H1 (cell line): ENCODE measurements at regions not wholly inside any gene's neighbourhood (a gene's known extent, or its start where the extent isn't known, plus 50 kb on each side); places are given as distances from the start of the nearest gene placed in this dataset.

ENCODE experiments used
- CTCF ChIA-PET: fragments of 300-600 bp; sonication (Branson Sonifier 250); formaldehyde crosslinking; loops from one replicate; lab custom pipeline; 2021; ENCODE audit not compliant: partially characterized antibody; lab: Charles Lee
- POLR2A ChIA-PET: fragments of 300-600 bp; sonication (Branson Sonifier 250); formaldehyde crosslinking; loops from one replicate; lab custom pipeline; 2021; ENCODE audit warnings: inconsistent platforms; ENCODE audit not compliant: partially characterized antibody; lab: Charles Lee
- DNase-seq, 2 experiments: peaks; one replicate each; pipeline versions ENCODE4 v3.0.0 to v3.0.0-alpha.2; 2010 to 2022; ENCODE audit warnings: low spot score in 2 of 2, low read depth in 1 of 2, mixed read lengths in 1 of 2
- FAIRE-seq: peaks from 2 replicates; lab custom pipeline; 2011; peaks lifted over from hg19 to GRCh38; lab: Jason Lieb, UNC
- H2AFZ ChIP-seq: 2 replicates; pipeline ENCODE4 v1.8.1; 2012; ENCODE audit warnings: low read length, inconsistent platforms
- H2AK5ac ChIP-seq: 2 replicates; pipeline ENCODE4 v1.6.1; 2013; ENCODE audit warnings: low read depth, low read length
- H2BK120ac ChIP-seq: replicated peaks from 2 replicates; pipeline ENCODE3; 2013; ENCODE audit warnings: low read depth, low read length, inconsistent platforms
- H2BK12ac ChIP-seq: 2 replicates; pipeline ENCODE4 v1.6.1; 2013; ENCODE audit warnings: low read depth, low read length
- H2BK15ac ChIP-seq: 2 replicates; pipeline ENCODE4 v1.6.1; 2013; ENCODE audit warnings: low read length
- H2BK20ac ChIP-seq: 2 replicates; pipeline ENCODE4 v1.6.1; 2013; ENCODE audit warnings: low read length
- H2BK5ac ChIP-seq: 2 replicates; pipeline ENCODE4 v1.6.1; 2013; ENCODE audit warnings: low read depth, low read length
- H3K14ac ChIP-seq: 2 replicates; pipeline ENCODE4 v1.6.1; 2013; ENCODE audit warnings: inconsistent platforms; ENCODE audit not compliant: insufficient read length
- H3K18ac ChIP-seq: 2 replicates; pipeline ENCODE4 v1.6.1; 2013; ENCODE audit warnings: low read length; ENCODE audit errors: extremely low read depth
- H3K23ac ChIP-seq: 2 replicates; pipeline ENCODE4 v1.6.1; 2013; ENCODE audit warnings: inconsistent platforms; ENCODE audit not compliant: insufficient read length
- H3K23me2 ChIP-seq: 2 replicates; pipeline ENCODE4 v1.6.1; 2013; ENCODE audit warnings: low read depth, low read length
- H3K27ac ChIP-seq: 2 replicates; pipeline ENCODE4 v1.6.1; 2011; ENCODE audit warnings: low read depth, low read length, inconsistent platforms
- H3K27me3 ChIP-seq, 4 experiments: replicated peaks in 1 of 4; 1 replicate in 1 of 4; 2 replicates in 3 of 4; pipeline versions ENCODE4 v1.6.1 to v1.8.1; 2011 to 2013; ENCODE audit warnings: low read length in 3 of 4, mild to moderate bottlenecking in 3 of 4, inconsistent platforms in 2 of 4, mixed read lengths in 2 of 4, moderate library complexity in 1 of 4; ENCODE audit not compliant: control insufficient read depth in 3 of 4, insufficient read depth in 3 of 4; ENCODE audit errors: extremely low read depth in 1 of 4
- H3K36me3 ChIP-seq, 4 experiments: 2 replicates each; pipeline versions ENCODE4 v1.6.1 to v1.8.1; 2011 to 2013; ENCODE audit warnings: mild to moderate bottlenecking in 4 of 4, low read length in 3 of 4, moderate library complexity in 2 of 4, control low read depth in 1 of 4, inconsistent platforms in 1 of 4; ENCODE audit not compliant: insufficient read depth in 4 of 4, control insufficient read depth in 2 of 4
- H3K4ac ChIP-seq: replicated peaks from 2 replicates; pipeline ENCODE3; 2013; ENCODE audit warnings: low read length, low read depth, mixed read lengths, inconsistent platforms; ENCODE audit not compliant: insufficient read length
- H3K4me1 ChIP-seq, 4 experiments: replicated peaks in 1 of 4; 1 replicate in 1 of 4; 2 replicates in 3 of 4; pipeline versions ENCODE4 v1.6.1 to v1.8.1; 2011 to 2013; ENCODE audit warnings: low read length in 3 of 4, inconsistent platforms in 2 of 4, mixed read lengths in 1 of 4; ENCODE audit not compliant: insufficient read depth in 4 of 4, control insufficient read depth in 3 of 4
- H3K4me2 ChIP-seq, 2 experiments: 2 replicates each; pipeline versions ENCODE4 v1.6.1 to v1.8.1; 2011 to 2013; ENCODE audit warnings: low read depth in 2 of 2, low read length in 2 of 2, control low read depth in 1 of 2, inconsistent platforms in 1 of 2, mild to moderate bottlenecking in 1 of 2; ENCODE audit not compliant: insufficient read depth in 1 of 2
- H3K4me3 ChIP-seq, 4 experiments: fragments of 200-600, 300-600 bp in 1 of 4; sonication (generic), shearing (Covaris generic), sonication (Bioruptor Twin) in 1 of 4; 2 replicates each; pipeline versions ENCODE4 v1.5.1 to v1.8.1; 2011 to 2016; ENCODE audit warnings: low read length in 4 of 4, low read depth in 3 of 4, control low read depth in 2 of 4, inconsistent platforms in 2 of 4, mild to moderate bottlenecking in 2 of 4, mixed read lengths in 1 of 4, moderate library complexity in 1 of 4; ENCODE audit not compliant: insufficient read depth in 2 of 4; ENCODE audit errors: extremely low read depth in 1 of 4
- H3K56ac ChIP-seq: replicated peaks from 2 replicates; pipeline ENCODE3; 2013; ENCODE audit warnings: low read depth, mild to moderate bottlenecking, mixed read lengths, low read length, inconsistent platforms; ENCODE audit not compliant: insufficient read length
- H3K79me1 ChIP-seq: 2 replicates; pipeline ENCODE4 v1.6.1; 2013; ENCODE audit warnings: low read depth, low read length, control low read depth
- H3K79me2 ChIP-seq, 2 experiments: 2 replicates each; pipeline versions ENCODE4 v1.6.1 to v1.8.1; 2012 to 2013; ENCODE audit warnings: low read length in 2 of 2, mild to moderate bottlenecking in 2 of 2, inconsistent platforms in 1 of 2; ENCODE audit not compliant: insufficient read depth in 2 of 2, control insufficient read depth in 1 of 2
- H3K9ac ChIP-seq, 4 experiments: replicated peaks in 1 of 4; 1 replicate in 1 of 4; 2 replicates in 3 of 4; pipeline versions ENCODE4 v1.6.1 to v1.8.1; 2011 to 2013; ENCODE audit warnings: low read depth in 3 of 4, low read length in 3 of 4, control low read depth in 2 of 4, mild to moderate bottlenecking in 2 of 4, moderate library complexity in 2 of 4, inconsistent platforms in 1 of 4; ENCODE audit errors: extremely low read depth in 1 of 4
- H3K9me3 ChIP-seq, 2 experiments: 2 replicates each; pipeline versions ENCODE4 v1.6.1 to v1.8.1; 2012 to 2013; ENCODE audit warnings: mild to moderate bottlenecking in 2 of 2, moderate library complexity in 2 of 2, control low read depth in 1 of 2, inconsistent platforms in 1 of 2, low read depth in 1 of 2, low read length in 1 of 2, mixed read lengths in 1 of 2; ENCODE audit not compliant: insufficient read depth in 2 of 2
- H4K20me1 ChIP-seq, 2 experiments: replicated peaks in 1 of 2; 2 replicates each; pipeline versions ENCODE3 to v1.8.1; 2011 to 2013; ENCODE audit warnings: inconsistent platforms in 2 of 2, low read length in 2 of 2, mild to moderate bottlenecking in 1 of 2; ENCODE audit not compliant: insufficient read depth in 2 of 2, control insufficient read depth in 1 of 2
- H4K5ac ChIP-seq: 2 replicates; pipeline ENCODE4 v1.6.1; 2013; ENCODE audit warnings: low read length, low read depth, mixed read lengths, inconsistent platforms; ENCODE audit not compliant: insufficient read length
- H4K8ac ChIP-seq: 2 replicates; pipeline ENCODE4 v1.8.0; 2013; ENCODE audit warnings: mild to moderate bottlenecking, moderate library complexity, low read length, inconsistent platforms; ENCODE audit not compliant: insufficient read depth; ENCODE audit errors: extremely low read depth
- H4K91ac ChIP-seq: replicated peaks from 2 replicates; pipeline ENCODE3; 2013; ENCODE audit warnings: low read length, mixed read lengths, inconsistent platforms; ENCODE audit not compliant: insufficient read length
- CHD1 ChIP-seq: IDR thresholded peaks from 2 replicates; pipeline ENCODE4 v1.6.1; 2012; ENCODE audit warnings: low read depth, low read length, improper control_type of control experiment
- CHD2 ChIP-seq: IDR thresholded peaks from 2 replicates; pipeline ENCODE4 v1.6.1; 2012; ENCODE audit warnings: low read length, improper control_type of control experiment
- E2F6 ChIP-seq: IDR thresholded peaks from 2 replicates; pipeline ENCODE4 v1.6.1; 2012; ENCODE audit warnings: inconsistent platforms
- HDAC2 ChIP-seq, 2 experiments: fragments of 300-600 bp in 1 of 2; sonication (generic) in 1 of 2; IDR thresholded peaks; 2 replicates each; pipeline ENCODE4 v1.6.1; 2011 to 2012; ENCODE audit warnings: low read depth in 2 of 2, low read length in 2 of 2, mild to moderate bottlenecking in 2 of 2, moderate library complexity in 2 of 2, borderline replicate concordance in 1 of 2, inconsistent platforms in 1 of 2
- KDM4A ChIP-seq: IDR thresholded peaks from one replicate; pipeline ENCODE4 v1.7.1; 2012; ENCODE audit warnings: low read depth, mild to moderate bottlenecking, moderate library complexity, low read length, inconsistent platforms; ENCODE audit not compliant: severe bottlenecking
- NANOG ChIP-seq: IDR thresholded peaks from 2 replicates; pipeline ENCODE4 v1.6.1; 2011; ENCODE audit warnings: low read length, low read depth, mild to moderate bottlenecking, inconsistent platforms; ENCODE audit not compliant: insufficient read depth, poor library complexity, severe bottlenecking
- PHF8 ChIP-seq: fragments of 200-600 bp; sonication (generic); conservative IDR thresholded peaks from 2 replicates; pipeline ENCODE4 v1.7.1; 2012; ENCODE audit warnings: low read depth, mild to moderate bottlenecking, inconsistent platforms, low read length, moderate library complexity
- POLR2AphosphoS5 ChIP-seq: IDR thresholded peaks from 2 replicates; pipeline ENCODE4 v1.6.1; 2011; ENCODE audit warnings: low read depth, low read length
- RAD21 ChIP-seq, 2 experiments: IDR thresholded peaks in 1 of 2; conservative IDR thresholded peaks in 1 of 2; 2 replicates each; pipeline ENCODE4 v1.6.1; 2011; ENCODE audit warnings: low read depth in 2 of 2, low read length in 2 of 2, improper control_type of control experiment in 1 of 2, inconsistent platforms in 1 of 2, mild to moderate bottlenecking in 1 of 2, moderate library complexity in 1 of 2
- RNF2 ChIP-seq: fragments of 200-900, 300-1000 bp; sonication (generic); IDR thresholded peaks from 2 replicates; pipeline ENCODE4 v1.7.1; 2016; ENCODE audit warnings: borderline replicate concordance, low read depth, mild to moderate bottlenecking, antibody characterized with exemption, low read length; ENCODE audit not compliant: poor library complexity, severe bottlenecking; ENCODE audit errors: missing control alignments
- SAP30 ChIP-seq: fragments of 300-600 bp; sonication (generic); IDR thresholded peaks from 2 replicates; pipeline ENCODE4 v1.7.1; 2012; ENCODE audit warnings: low read length, moderate library complexity, mild to moderate bottlenecking, inconsistent platforms; ENCODE audit not compliant: insufficient read depth, insufficient replicate concordance
- SIX5 ChIP-seq: IDR thresholded peaks from 2 replicates; pipeline ENCODE4 v1.6.1; 2011; ENCODE audit warnings: mild to moderate bottlenecking, low read depth, low read length
- SUZ12 ChIP-seq: fragments of 200-600 bp; sonication (generic); IDR thresholded peaks from 2 replicates; pipeline ENCODE4 v1.6.1; 2012; ENCODE audit warnings: mild to moderate bottlenecking, inconsistent platforms, low read length, moderate library complexity, mixed read lengths
- WGBS, 2 experiments: shearing (Covaris generic) in 1 of 2; methylation state at CpG; one replicate each; pipeline versions ENCODE4 v1.1.6 to v1.1.7; 2013 to 2015; ENCODE audit warnings: low lambda C conversion rate in 2 of 2, mixed read lengths in 2 of 2, inconsistent platforms in 1 of 2, low coverage in 1 of 2, missing lambda C conversion rate in 1 of 2; ENCODE audit not compliant: insufficient replicate concordance in 2 of 2, insufficient coverage in 1 of 2, insufficient read length in 1 of 2; ENCODE audit errors: extremely low coverage in 1 of 2, missing lambda C conversion rate in 1 of 2; 5-methylcytosine and 5-hydroxymethylcytosine counted together

DNA sequence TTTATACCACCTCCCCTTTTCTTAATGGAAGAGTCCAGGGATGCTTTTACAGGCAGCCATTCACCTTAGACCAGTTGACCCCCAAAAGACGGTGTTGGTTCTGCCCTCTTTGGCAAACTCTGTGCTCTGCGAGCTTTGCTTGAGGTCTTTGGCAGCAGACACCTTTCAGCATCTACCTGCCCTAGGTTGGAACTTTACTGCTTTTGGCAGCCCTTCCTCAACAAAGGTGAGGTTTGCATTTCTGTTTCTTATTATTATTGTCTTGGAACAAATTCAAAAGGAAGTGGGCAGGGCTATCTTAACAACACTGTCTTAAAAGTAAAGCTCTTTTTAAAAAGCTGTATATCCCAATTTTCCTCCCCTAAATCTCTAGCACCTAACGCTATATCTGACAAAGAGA, 136.4 kb upstream of the SLC14A2 start:
- no peaks in the 10 kb centered on the region for H3K36me3 ChIP-seq
- no peak overlapping the region for H2AFZ ChIP-seq
- H2BK120ac ChIP-seq: no peak overlapping the region
- no peak for FAIRE-seq
- H3K14ac ChIP-seq: no peak overlapping the region
- no peak overlapping the region for H3K9ac ChIP-seq
- H3K27ac ChIP-seq: no peak overlapping the region
- H4K5ac ChIP-seq: no peak overlapping the region
- CTCF ChIA-PET: interaction anchor here (0.6 to 1.4 kb wide), 4 partner anchors 32 to 110 kb away, joined by 3 to 6 read pairs (median 4); no protein-coding TSS in a partner anchor
- no peaks in the 10 kb centered on the region for H4K20me1 ChIP-seq
- no peaks in the 10 kb centered on the region for H3K9me3 ChIP-seq
- POLR2A ChIA-PET: no interaction called here
- H2AK5ac ChIP-seq: no peak overlapping the region
- no peak overlapping the region for H2BK20ac ChIP-seq
- no peak overlapping the region for H3K23ac ChIP-seq
- no peak overlapping the region for H3K4me2 ChIP-seq
- no peak overlapping the region for H3K56ac ChIP-seq
- no peak overlapping the region for H3K4me3 ChIP-seq
- no peak for DNase-seq
- H3K4me1 ChIP-seq: no peaks in the 10 kb centered on the region
- no peak overlapping the region for H3K4ac ChIP-seq
- no peak overlapping the region for H3K18ac ChIP-seq
- WGBS, 2 experiments: 90% methylated on average over 3 of the region's 3 CpGs; no CpG with 5 or more reads in 1 of the 2 experiments
- no peak overlapping the region for H4K8ac ChIP-seq
- no peak overlapping the region for H2BK15ac ChIP-seq
- no peaks in the 10 kb centered on the region for H3K23me2 ChIP-seq
- no peak overlapping the region for H4K91ac ChIP-seq
- peaks cover 0 to 1% (median 0%) of the 10 kb centered on the region in 4 experiments; a peak in 1 of 7 replicates for H3K27me3 ChIP-seq
- H3K79me1 ChIP-seq: no peaks in the 10 kb centered on the region
- H3K79me2 ChIP-seq: no peaks in the 10 kb centered on the region
- no peak overlapping the region for H2BK5ac ChIP-seq
- no peak overlapping the region for H2BK12ac ChIP-seq
- no peak for TF ChIP-seq CHD1
- TF ChIP-seq POLR2AphosphoS5: no peak
- no peak for TF ChIP-seq HDAC2 (IDR thresholded peaks at IDR 0.05; ENCODE audit: borderline replicate concordance in 1 of 2, low read depth in 2 of 2, low read length in 2 of 2)
- no peak for TF ChIP-seq SAP30
- TF ChIP-seq PHF8: no peak
- TF ChIP-seq SIX5: no peak
- no peak for TF ChIP-seq RAD21 (IDR thresholded peaks at IDR 0.05 in 1 of 2, conservative IDR thresholded peaks at IDR 0.05 in 1 of 2; ENCODE audit: low read depth in 2 of 2, low read length in 2 of 2)
- no peak for TF ChIP-seq NANOG
- no peak for TF ChIP-seq CHD2
- no peak for TF ChIP-seq KDM4A
- no peak for TF ChIP-seq RNF2
- TF ChIP-seq E2F6: no peak
- TF ChIP-seq SUZ12: no peak
